ENCODE measurements at regions not wholly inside any gene's neighbourhood (a gene's known extent, or its start where the extent isn't known, plus 50 kb on each side); places are given as distances from the start of the nearest gene placed in this dataset.
"Not testable (repeated sequence)": the region's sequence is repeated elsewhere in the genome, so short reads cannot be mapped to it uniquely, and the experiment has no call there.

- intact Hi-C loops (cut with DNase I) = no loop called here
- ATAC-seq = peak in 3 of 8 donors; percentile 25 to 67 (median 29)
Observed at GRCh38 chr22:11628651-11629511, 3899.1 kb upstream of the OR11H1 start.

DNA sequence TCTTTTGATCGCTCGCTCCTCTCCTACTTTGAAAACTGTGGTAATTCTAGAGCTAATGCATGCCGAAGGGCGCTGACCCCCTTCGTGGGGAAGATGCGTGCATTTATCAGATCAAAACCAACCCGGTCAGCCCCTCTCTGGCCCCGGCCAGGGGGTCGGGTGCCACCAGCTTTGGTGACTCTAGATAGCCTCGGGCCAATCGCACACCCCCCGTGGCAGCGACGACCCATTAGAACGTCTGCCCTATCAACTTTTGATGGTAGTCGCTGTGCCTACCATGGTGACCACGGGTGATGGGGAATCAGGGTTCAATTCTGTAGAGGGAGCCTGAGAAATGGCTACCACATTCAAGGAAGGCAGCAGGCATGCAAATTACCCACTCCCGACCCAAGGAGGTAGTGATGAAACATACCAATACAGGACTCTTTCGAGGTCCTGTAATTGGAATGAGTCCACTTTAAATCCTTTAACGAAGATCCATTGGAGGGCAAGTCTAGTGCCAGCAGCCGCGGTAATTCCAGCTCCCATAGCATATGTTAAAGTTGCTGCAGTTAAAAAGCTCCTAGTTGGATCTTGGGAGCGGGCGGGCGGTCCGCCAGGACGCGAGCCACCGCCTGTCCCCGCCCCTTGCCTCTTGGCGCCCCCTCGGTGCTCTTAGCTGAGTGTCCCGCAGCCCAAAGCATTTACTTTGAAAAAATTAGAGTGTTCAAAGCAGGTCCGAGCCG, 3898.2 kb upstream of the OR11H1 start:
- TF ChIP-seq CTCF (IDR thresholded peaks at IDR 0.05) = no peak
- intact Hi-C loops (cut with DNase I) = no loop called here
- H3K27ac ChIP-seq = no peak overlapping the region
- no peaks in the 10 kb centered on the region for H3K36me3 ChIP-seq
- H3K4me3 ChIP-seq = no peak overlapping the region
- H3K4me1 ChIP-seq = no peaks in the 10 kb centered on the region
- H3K27me3 ChIP-seq = no peaks in the 10 kb centered on the region
- peaks cover 0 to 63% (median 18%) of the 10 kb centered on the region in 11 donors for H3K9me3 ChIP-seq
- ATAC-seq = no peak
- 89 to 91% methylated on average over 35 of the region's 35 CpGs for WGBS, 2 donors
- DNase-seq = no peak

More at GRCh38 chr22:11628651-11629511, 3899.1 kb upstream of the OR11H1 start:
- TF ChIP-seq CTCF (IDR thresholded peaks at IDR 0.05) = no peak
- H3K4me3 ChIP-seq = no peak overlapping the region
- peaks cover 0 to 72% (median 18%) of the 10 kb centered on the region in 11 donors for H3K9me3 ChIP-seq
- DNase-seq = no peak
- no peaks in the 10 kb centered on the region for H3K4me1 ChIP-seq
- no peaks in the 10 kb centered on the region for H3K36me3 ChIP-seq
- H3K27ac ChIP-seq = no peak overlapping the region
- 89 to 92% methylated on average over 102 of the region's 102 CpGs for WGBS, 2 donors
- no peaks in the 10 kb centered on the region for H3K27me3 ChIP-seq

GRCh38 chr22:11630386-11631084, 3897.5 kb upstream of the OR11H1 start:
- intact Hi-C loops (cut with DNase I) = not testable (repeated sequence)
- 89 to 91% methylated on average over 34 of the region's 34 CpGs for WGBS, 2 donors
- H3K9me3 ChIP-seq = peaks cover 0 to 56% (median 18%) of the 10 kb centered on the region in 11 donors

More at GRCh38 chr22:11630386-11631084, 3897.5 kb upstream of the OR11H1 start:
- DNase-seq, H3K27ac ChIP-seq, H3K4me1 ChIP-seq, H3K36me3 ChIP-seq, H3K4me3 ChIP-seq, ATAC-seq, H3K27me3 ChIP-seq: not testable (repeated sequence)
